Epithelial cell of proximal tubule (primary cell): ENCODE measurements at regions not wholly inside any gene's neighbourhood (a gene's known extent, or its start where the extent isn't known, plus 50 kb on each side); places are given as distances from the start of the nearest gene placed in this dataset.

Experiments
- DNase-seq: peaks from one replicate; pipeline ENCODE4 v3.0.0-alpha.2; 2011; ENCODE audit warnings: low read depth
- H3K4me3 ChIP-seq: 2 replicates; pipeline ENCODE4 v1.5.1; 2011; ENCODE audit warnings: low read depth, mild to moderate bottlenecking, low read length
- CTCF ChIP-seq: conservative IDR thresholded peaks from 2 replicates; pipeline ENCODE4 v1.5.1; 2012; ENCODE audit warnings: low read depth, mild to moderate bottlenecking, low read length

DNA sequence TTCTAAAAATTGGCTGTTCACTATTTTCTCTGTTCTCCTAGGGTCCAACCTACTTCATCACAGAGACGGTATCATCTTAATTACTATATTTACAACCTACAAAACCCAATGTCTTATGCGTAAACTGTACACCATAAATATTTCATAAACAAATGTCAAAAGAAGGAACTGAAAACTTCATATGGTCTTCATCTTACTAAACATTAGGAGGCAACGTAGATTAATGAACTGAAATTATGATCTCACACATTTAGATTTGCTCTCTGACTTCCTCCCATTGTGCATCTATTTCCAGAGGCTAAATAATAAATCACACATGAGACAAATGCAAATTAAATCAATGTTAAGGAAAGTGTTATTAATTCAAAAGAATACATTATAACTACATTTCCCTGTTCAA, 1850.6 kb upstream of the SEL1L start:
- H3K4me3 ChIP-seq, result no peak overlapping the region
- no peak for TF ChIP-seq CTCF
- no peak for DNase-seq

DNA sequence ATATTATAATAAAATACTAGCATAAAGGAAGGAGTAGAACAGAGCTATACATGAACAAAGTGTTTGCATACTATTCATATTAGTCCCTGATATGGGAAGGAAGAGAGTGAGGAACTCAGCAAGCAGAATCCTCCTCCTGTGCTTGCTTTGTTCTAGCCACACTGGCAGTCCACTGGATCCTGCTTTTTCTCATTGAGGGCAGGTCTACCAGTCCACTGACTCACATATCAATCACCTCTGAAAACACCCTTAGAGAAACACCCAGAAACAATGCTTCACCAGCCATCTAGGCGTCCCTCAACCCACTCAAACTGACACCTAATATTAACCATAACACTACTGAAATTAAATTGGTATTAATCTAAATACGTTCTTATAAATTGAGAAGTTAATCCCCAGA, 1861.7 kb upstream of the SEL1L start:
- H3K4me3 ChIP-seq, result no peak overlapping the region
- no peak for TF ChIP-seq CTCF
- DNase-seq, result no peak

- H3K4me3 ChIP-seq, result no peak overlapping the region
- TF ChIP-seq CTCF, result no peak
- DNase-seq, result no peak
Measured at GRCh38 chr14:83416476-83416875, 1882.8 kb upstream of the SEL1L start.

- TF ChIP-seq CTCF, result no peak
- no peak overlapping the region for H3K4me3 ChIP-seq
- DNase-seq, result no peak
Measured at GRCh38 chr14:83419420-83419819, 1885.8 kb upstream of the SEL1L start.

- no peak overlapping the region for H3K4me3 ChIP-seq
- DNase-seq, result no peak
- no peak for TF ChIP-seq CTCF
Measured at GRCh38 chr14:83421711-83422110, 1888.1 kb upstream of the SEL1L start.

GRCh38 chr14:83425138-83425537, 1891.5 kb upstream of the SEL1L start:
- no peak for TF ChIP-seq CTCF
- DNase-seq, result no peak
- no peak overlapping the region for H3K4me3 ChIP-seq

GRCh38 chr14:83425706-83426105, 1892.1 kb upstream of the SEL1L start:
- TF ChIP-seq CTCF, result no peak
- no peak for DNase-seq

More at GRCh38 chr14:83425706-83426105, 1892.1 kb upstream of the SEL1L start:
- no peak overlapping the region for H3K4me3 ChIP-seq
